GM12878 (cell line): ENCODE measurements at regions not wholly inside any gene's neighbourhood (a gene's known extent, or its start where the extent isn't known, plus 50 kb on each side); places are given as distances from the start of the nearest gene placed in this dataset.
A peak's percentile ranks its signal among the peaks of the same experiment; 100 is the strongest.
"Not testable (repeated sequence)": the region's sequence is repeated elsewhere in the genome, so short reads cannot be mapped to it uniquely, and the experiment has no call there.

Experiments
- ATAC-seq: fragments of 200-7000 bp; cut with Tn5 transposase; 3 replicates; pipeline ENCODE4 v1.9.1; 2020; ENCODE audit warnings: mild to moderate bottlenecking, moderate library complexity
- BruUV-seq: library from RNA; stranded (reverse); fragments of 400-500 nt; replicated peaks from 2 replicates; lab custom pipeline; 2021; lab: Mats Ljungman, UMichigan
- CTCF ChIA-PET: fragments of 300-600 bp; sonication (Branson Sonifier 250); formaldehyde crosslinking; extraction: SDS; loops from one replicate; lab custom pipeline; 2021; ENCODE audit warnings: inconsistent platforms; lab: Yijun Ruan, JAX
- POLR2A ChIA-PET: fragments of 350-600 bp; formaldehyde crosslinking; extraction: SDS; loops from one replicate; lab custom pipeline; 2021; ENCODE audit warnings: inconsistent platforms; lab: Charles Lee
- RAD21 ChIA-PET: fragments of 300-600 bp; sonication (Branson Sonifier 250); formaldehyde crosslinking; loops from one replicate; lab custom pipeline; 2023; ENCODE audit warnings: antibody characterized with exemption; ENCODE audit not compliant: unreplicated experiment; lab: Charles Lee
- SMC1A ChIA-PET: fragments of 300-600 bp; sonication (Branson Sonifier 250); formaldehyde crosslinking; loops from one replicate; lab custom pipeline; 2023; ENCODE audit not compliant: unreplicated experiment, uncharacterized antibody; lab: Charles Lee
- DNase-seq: peaks from one replicate; pipeline ENCODE4 v3.0.0-alpha.2; 2011; ENCODE audit warnings: low read depth, low spot score
- FAIRE-seq: peaks from 3 replicates; lab custom pipeline; 2011; peaks lifted over from hg19 to GRCh38; lab: Jason Lieb, UNC
- H2AFZ ChIP-seq: 2 replicates; pipeline ENCODE4 v1.6.0; 2011; ENCODE audit warnings: low read depth, low read length, control low read depth; ENCODE audit not compliant: control insufficient read depth
- H3K27ac ChIP-seq: 2 replicates; pipeline ENCODE4 v1.5.1; 2011; ENCODE audit warnings: control low read depth; ENCODE audit not compliant: control insufficient read depth, insufficient read depth
- H3K27me3 ChIP-seq, 2 experiments: replicated peaks in 1 of 2; 2 replicates each; pipeline versions ENCODE4 v1.6.0 to v1.6.1; 2011; ENCODE audit warnings: low read length in 1 of 2; ENCODE audit not compliant: control insufficient read depth in 2 of 2, insufficient read depth in 2 of 2
- H3K36me3 ChIP-seq, 2 experiments: 2 replicates each; pipeline ENCODE4 v1.5.1; 2011; ENCODE audit warnings: low read length in 1 of 2; ENCODE audit not compliant: control insufficient read depth in 2 of 2, insufficient read depth in 2 of 2
- H3K4me1 ChIP-seq: 2 replicates; pipeline ENCODE4 v1.6.1; 2011; ENCODE audit warnings: mild to moderate bottlenecking, low read length, moderate library complexity, mixed read lengths; ENCODE audit not compliant: control insufficient read depth, insufficient read depth
- H3K4me2 ChIP-seq: 2 replicates; pipeline ENCODE4 v1.6.0; 2011; ENCODE audit warnings: control low read depth; ENCODE audit not compliant: control insufficient read depth, insufficient read depth
- H3K4me3 ChIP-seq: fragments of 200-600 bp; sonication (generic); 2 replicates; pipeline ENCODE4 v1.5.1; 2016
- H3K79me2 ChIP-seq: 2 replicates; pipeline ENCODE4 v1.6.0; 2011; ENCODE audit warnings: low read length; ENCODE audit not compliant: control insufficient read depth, insufficient read depth
- H3K9ac ChIP-seq: 2 replicates; pipeline ENCODE4 v1.8.0; 2011; ENCODE audit warnings: low read length, control low read depth, mixed read lengths; ENCODE audit not compliant: control insufficient read depth, insufficient read depth
- H3K9me3 ChIP-seq: replicated peaks from 3 replicates; pipeline ENCODE4 v1.5.1; 2011; ENCODE audit warnings: mild to moderate bottlenecking, low read length; ENCODE audit not compliant: control insufficient read depth, insufficient read depth
- H4K20me1 ChIP-seq: 2 replicates; pipeline ENCODE4 v1.6.0; 2011; ENCODE audit not compliant: control insufficient read depth, insufficient read depth
- CTCF ChIP-seq, 3 experiments: IDR thresholded peaks in 2 of 3; conservative IDR thresholded peaks in 1 of 3; 2 replicates each; pipeline ENCODE4 v1.5.1; 2011; ENCODE audit warnings: low read depth in 3 of 3, low read length in 3 of 3, mild to moderate bottlenecking in 3 of 3, control low read depth in 2 of 3, moderate library complexity in 2 of 3, inconsistent platforms in 1 of 3, mixed read lengths in 1 of 3; ENCODE audit not compliant: control insufficient read depth in 2 of 3, insufficient read depth in 1 of 3; ENCODE audit errors: extremely low read depth in 1 of 3
- PKNOX1 ChIP-seq: fragments of 450-650 bp; IDR thresholded peaks from 2 replicates; pipeline ENCODE4 v1.6.1; 2016; ENCODE audit warnings: mild to moderate bottlenecking
- SPI1 ChIP-seq: IDR thresholded peaks from 2 replicates; pipeline ENCODE4 v1.6.1; 2011; ENCODE audit warnings: low read depth, mild to moderate bottlenecking, low read length, moderate library complexity, borderline replicate concordance; ENCODE audit not compliant: insufficient read depth
- ZBTB40 ChIP-seq: fragments of 450-650 bp; IDR thresholded peaks from 2 replicates; pipeline ENCODE4 v1.6.1; 2016; ENCODE audit warnings: mild to moderate bottlenecking, moderate library complexity, borderline replicate concordance
- WGBS: methylation state at CpG from one replicate; pipeline ENCODE4 v1.1.6; 2016; ENCODE audit warnings: low lambda C conversion rate; ENCODE audit not compliant: insufficient replicate concordance, insufficient coverage; ENCODE audit errors: missing lambda C conversion rate; 5-methylcytosine and 5-hydroxymethylcytosine counted together
- in situ Hi-C: fragments of 300-500 bp; cut with MboI; formaldehyde crosslinking; loops from 9 replicates; pipeline ENCODE4 v1.14.3; 2018; ENCODE audit warnings: mixed read lengths
- intact Hi-C: fragments of 100-400 bp; cut with micrococcal nuclease; formaldehyde crosslinking; loops from one replicate; pipeline ENCODE4 v1.14.2; 2022; ENCODE audit not compliant: unreplicated experiment

GRCh38 chr5:111820072-111820471, 63.1 kb upstream of the NREP start:
- BruUV-seq = no TSS peak
- CTCF ChIA-PET = interaction anchor here (0.6 to 4.2 kb wide), 22 partner anchors 10 to 327 kb away, joined by 3 to 28 read pairs (median 4); no protein-coding TSS in a partner anchor
- POLR2A ChIA-PET = no interaction called here
- H2AFZ ChIP-seq = no peak overlapping the region
- H3K27ac ChIP-seq = no peak overlapping the region
- ATAC-seq (no peak), FAIRE-seq (no peak)
- no peaks in the 10 kb centered on the region for H3K36me3 ChIP-seq
- RAD21 ChIA-PET = interaction anchor here (0.7 to 4.4 kb wide), 10 partner anchors 30 to 326 kb away, joined by 3 to 27 read pairs (median 5); partner anchors contain the start of gene NREP
- H3K4me3 ChIP-seq = no peak overlapping the region
- SMC1A ChIA-PET = interaction anchor here (0.8 to 3.0 kb wide), 11 partner anchors 9 to 327 kb away, joined by 3 to 20 read pairs (median 9); no protein-coding TSS in a partner anchor
- H4K20me1 ChIP-seq = no peaks in the 10 kb centered on the region
- no peaks in the 10 kb centered on the region for H3K9me3 ChIP-seq
- in situ Hi-C loops = no loop called here
- no peaks in the 10 kb centered on the region for H3K27me3 ChIP-seq
- H3K4me2 ChIP-seq = no peak overlapping the region
- 23% methylated on average over 5 of the region's 5 CpGs for WGBS
- no peaks in the 10 kb centered on the region for H3K79me2 ChIP-seq
- no peaks in the 10 kb centered on the region for H3K4me1 ChIP-seq
- TF ChIP-seq CTCF (IDR thresholded peaks at IDR 0.05 in 2 of 3, conservative IDR thresholded peaks at IDR 0.05 in 1 of 3; ENCODE audit: control insufficient read depth in 2 of 3, extremely low read depth in 1 of 3, insufficient read depth in 1 of 3, low read depth in 3 of 3, low read length in 3 of 3) = 0 out of 6 replicates have a peak, but pooled peaks of 1 of the 3 experiments have one; percentile 4
- TF ChIP-seq PKNOX1 = no peak
- no peak for TF ChIP-seq SPI1
- no peak for TF ChIP-seq ZBTB40
- TF ChIP-seq, all 136 proteins: peak for 1
- intact Hi-C loops = no loop called here
- DNase-seq = no peak
- H3K9ac ChIP-seq = no peak overlapping the region

- ChIA-PET SMC1A (interaction anchor here (1.3 to 2.7 kb wide), 4 partner anchors 30 to 269 kb away, joined by 4 to 20 read pairs (median 8); no protein-coding TSS in a partner anchor), CTCF (interaction anchor here (0.9 to 4.2 kb wide), 8 partner anchors 91 to 327 kb away, joined by 4 to 28 read pairs (median 6); no protein-coding TSS in a partner anchor), RAD21 (interaction anchor here (1.1 to 4.4 kb wide), 3 partner anchors 263 to 327 kb away, joined by 3 to 21 read pairs (median 6); no protein-coding TSS in a partner anchor)
- H3K27ac ChIP-seq, H3K36me3 ChIP-seq, H3K4me2 ChIP-seq, H3K4me3 ChIP-seq, H3K79me2 ChIP-seq, DNase-seq, in situ Hi-C loops, intact Hi-C loops, BruUV-seq, ATAC-seq, FAIRE-seq, H4K20me1 ChIP-seq, H3K27me3 ChIP-seq, H3K9ac ChIP-seq, H3K9me3 ChIP-seq, POLR2A ChIA-PET, H2AFZ ChIP-seq, H3K4me1 ChIP-seq: not testable (repeated sequence)
- WGBS = 0% methylated on average over 1 of the region's 1 CpG
Measured at GRCh38 chr5:111819028-111819427, 62.0 kb upstream of the NREP start.
